Testis (tissue), 2 donors: ENCODE measurements at regions not wholly inside any gene's neighbourhood (a gene's known extent, or its start where the extent isn't known, plus 50 kb on each side); places are given as distances from the start of the nearest gene placed in this dataset.

Source experiments
- POLR2A ChIP-seq: fragments of 450-650 bp; IDR thresholded peaks from one replicate; pipeline ENCODE4 v1.6.1; 2017; ENCODE audit warnings: antibody characterized with exemption, mild to moderate bottlenecking, moderate library complexity
- TF ChIP-seq, protein P1 (sequence below), 3 experiments: fragments of 450-650 bp in 2 of 3; fragments of 200-600 bp in 1 of 3; sonication (generic) in 1 of 3; IDR thresholded peaks; one replicate each; pipeline ENCODE4 v1.5.1; 2016 to 2019; ENCODE audit warnings: antibody characterized with exemption in 3 of 3, mild to moderate bottlenecking in 2 of 3, moderate library complexity in 1 of 3

DNA sequence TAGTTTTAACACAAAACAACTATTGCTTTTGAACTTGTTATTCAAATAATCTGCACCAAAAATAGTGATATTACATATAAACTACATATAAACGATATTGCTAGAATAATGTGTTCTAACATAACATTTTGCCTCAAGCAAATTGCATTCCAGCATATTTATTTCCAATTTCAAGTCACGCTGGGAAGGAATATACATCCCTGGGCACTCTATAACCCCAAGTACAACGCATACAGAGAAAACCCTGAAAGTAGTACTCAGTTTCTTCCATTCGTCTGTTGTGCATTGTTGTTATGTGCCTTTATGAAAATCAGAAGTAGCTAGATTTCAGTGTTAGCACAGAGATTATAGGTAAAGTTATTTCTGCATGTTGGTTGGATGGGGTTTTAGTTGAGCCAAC, 251.5 kb downstream of the TUSC7 start:
- no peak for TF ChIP-seq POLR2A
- TF ChIP-seq, protein P1, sequence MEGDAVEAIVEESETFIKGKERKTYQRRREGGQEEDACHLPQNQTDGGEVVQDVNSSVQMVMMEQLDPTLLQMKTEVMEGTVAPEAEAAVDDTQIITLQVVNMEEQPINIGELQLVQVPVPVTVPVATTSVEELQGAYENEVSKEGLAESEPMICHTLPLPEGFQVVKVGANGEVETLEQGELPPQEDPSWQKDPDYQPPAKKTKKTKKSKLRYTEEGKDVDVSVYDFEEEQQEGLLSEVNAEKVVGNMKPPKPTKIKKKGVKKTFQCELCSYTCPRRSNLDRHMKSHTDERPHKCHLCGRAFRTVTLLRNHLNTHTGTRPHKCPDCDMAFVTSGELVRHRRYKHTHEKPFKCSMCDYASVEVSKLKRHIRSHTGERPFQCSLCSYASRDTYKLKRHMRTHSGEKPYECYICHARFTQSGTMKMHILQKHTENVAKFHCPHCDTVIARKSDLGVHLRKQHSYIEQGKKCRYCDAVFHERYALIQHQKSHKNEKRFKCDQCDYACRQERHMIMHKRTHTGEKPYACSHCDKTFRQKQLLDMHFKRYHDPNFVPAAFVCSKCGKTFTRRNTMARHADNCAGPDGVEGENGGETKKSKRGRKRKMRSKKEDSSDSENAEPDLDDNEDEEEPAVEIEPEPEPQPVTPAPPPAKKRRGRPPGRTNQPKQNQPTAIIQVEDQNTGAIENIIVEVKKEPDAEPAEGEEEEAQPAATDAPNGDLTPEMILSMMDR (IDR thresholded peaks at IDR 0.05): no peak
